Stimulated activated naive CD8-positive, alpha-beta T cell treated with anti-CD3 and anti-CD28 coated beads, Interleukin-15, Interleukin-2, amounts not matched to agents 100 U/mL and 50 U/mL, for 24 hours (primary cell): ENCODE measurements at regions not wholly inside any gene's neighbourhood (a gene's known extent, or its start where the extent isn't known, plus 50 kb on each side); places are given as distances from the start of the nearest gene placed in this dataset.

Experiments
- ATAC-seq: fragments of 150-1000 bp; cut with Tn5 transposase; one replicate; pipeline ENCODE4 v1.10.0; 2021
- DNase-seq: peaks from one replicate; pipeline ENCODE4 v3.0.0; 2021

GRCh38 chr6:1118287-1118647 is 193.6 kb upstream of the FOXQ1 start:
- no peak for DNase-seq
- ATAC-seq: no peak

GRCh38 chr6:1117530-1118286 is 194.2 kb upstream of the FOXQ1 start:
- DNase-seq (no peak), ATAC-seq (no peak)

GRCh38 chr6:1116149-1116548 is 195.7 kb upstream of the FOXQ1 start:
- DNase-seq (no peak), ATAC-seq (no peak)

GRCh38 chr6:1113916-1114540 is 197.9 kb upstream of the FOXQ1 start:
- DNase-seq (no peak), ATAC-seq (no peak)

- DNase-seq (no peak), ATAC-seq (no peak)
Measured at GRCh38 chr6:1111361-1111760, 200.5 kb upstream of the FOXQ1 start.

GRCh38 chr6:1110941-1111349 is 201.0 kb upstream of the FOXQ1 start:
- ATAC-seq (no peak), DNase-seq (no peak)

- no peak for ATAC-seq
- no peak for DNase-seq
Measured at GRCh38 chr6:1110164-1110563, 201.7 kb upstream of the FOXQ1 start.

GRCh38 chr6:1109134-1109533 is 202.8 kb upstream of the FOXQ1 start:
- ATAC-seq (no peak), DNase-seq (no peak)

- no peak for DNase-seq
- no peak for ATAC-seq
Measured at GRCh38 chr6:1108198-1108597, 203.7 kb upstream of the FOXQ1 start.

- ATAC-seq (no peak), DNase-seq (no peak)
Measured at GRCh38 chr6:1107578-1107977, 204.3 kb upstream of the FOXQ1 start.

- no peak for DNase-seq
Measured at GRCh38 chr6:1105833-1106400, 206.0 kb upstream of the FOXQ1 start.

GRCh38 chr6:1104988-1105670 is 206.8 kb upstream of the FOXQ1 start:
- DNase-seq (no peak), ATAC-seq (no peak)

More at GRCh38 chr6:1105833-1106400, 206.0 kb upstream of the FOXQ1 start:
- ATAC-seq: no peak

GRCh38 chr6:1103945-1104623 is 207.8 kb upstream of the FOXQ1 start:
- ATAC-seq (no peak), DNase-seq (no peak)

- no peak for ATAC-seq
- DNase-seq: no peak
Measured at GRCh38 chr6:1103021-1103420, 208.9 kb upstream of the FOXQ1 start.

GRCh38 chr6:1100269-1100668 is 211.6 kb upstream of the FOXQ1 start:
- ATAC-seq (no peak), DNase-seq (no peak)

GRCh38 chr6:1099264-1099663 is 212.6 kb upstream of the FOXQ1 start:
- no peak for DNase-seq
- ATAC-seq: no peak

- no peak for ATAC-seq
Measured at GRCh38 chr6:1096967-1097765, 214.7 kb upstream of the FOXQ1 start.

GRCh38 chr6:1094306-1094705 is 217.6 kb upstream of the FOXQ1 start:
- no peak for DNase-seq
- no peak for ATAC-seq

More at GRCh38 chr6:1096967-1097765, 214.7 kb upstream of the FOXQ1 start:
- no peak for DNase-seq

GRCh38 chr6:1091900-1092299 is 220.0 kb upstream of the FOXQ1 start:
- no peak for DNase-seq
- no peak for ATAC-seq

GRCh38 chr6:1089859-1090258 is 222.0 kb upstream of the FOXQ1 start:
- ATAC-seq (no peak), DNase-seq (no peak)

- DNase-seq: no peak
- no peak for ATAC-seq
Measured at GRCh38 chr6:1088492-1089001, 223.4 kb upstream of the FOXQ1 start.
